Heart left ventricle (tissue), 16 donors: ENCODE measurements at regions not wholly inside any gene's neighbourhood (a gene's known extent, or its start where the extent isn't known, plus 50 kb on each side); places are given as distances from the start of the nearest gene placed in this dataset.

ENCODE experiments used
- ATAC-seq, 4 donors: fragments of 200-7000 bp; cut with Tn5 transposase; one replicate each; pipeline ENCODE4 v1.9.1; 2020 to 2022; ENCODE audit warnings: moderate library complexity in 4 of 4, mild to moderate bottlenecking in 3 of 4, moderate number of reproducible peaks in 1 of 4
- DNase-seq, 5 donors: peaks; one replicate each; pipeline ENCODE4 v3.0.0-alpha.2; 2020
- H3K27ac ChIP-seq, 12 donors: fragments of 200-600 bp; sonication (generic) in 4 of 12; one replicate each; pipeline versions ENCODE4 v1.5.0 to v1.8.0; 2016 to 2022; ENCODE audit warnings: mild to moderate bottlenecking in 2 of 12
- H3K27me3 ChIP-seq, 9 donors: fragments of 200-600 bp; sonication (generic) in 2 of 9; one replicate each; pipeline versions ENCODE4 v1.5.1 to v1.8.0; 2016 to 2022; ENCODE audit warnings: mild to moderate bottlenecking in 3 of 9
- H3K36me3 ChIP-seq, 9 donors: fragments of 200-600 bp; sonication (generic) in 2 of 9; one replicate each; pipeline versions ENCODE4 v1.5.0 to v1.8.0; 2018 to 2022; ENCODE audit warnings: mild to moderate bottlenecking in 2 of 9
- H3K4me1 ChIP-seq, 12 donors: fragments of 200-600 bp; sonication (generic) in 4 of 12; one replicate each; pipeline versions ENCODE4 v1.5.0 to v1.8.0; 2016 to 2022; ENCODE audit warnings: mild to moderate bottlenecking in 3 of 12
- H3K4me3 ChIP-seq, 12 donors: fragments of 200-600 bp; sonication (generic) in 4 of 12; one replicate each; pipeline versions ENCODE4 v1.5.0 to v1.8.0; 2017 to 2022; ENCODE audit warnings: mild to moderate bottlenecking in 9 of 12, moderate library complexity in 4 of 12
- H3K9me3 ChIP-seq, 12 donors: fragments of 200-600 bp; sonication (generic) in 4 of 12; one replicate each; pipeline versions ENCODE4 v1.5.0 to v1.8.0; 2016 to 2022; ENCODE audit warnings: mild to moderate bottlenecking in 1 of 12
- POLR2A ChIP-seq, 2 donors: fragments of 450-650 bp; IDR thresholded peaks; one replicate each; pipeline ENCODE4 v1.6.1; 2017; ENCODE audit warnings: antibody characterized with exemption in 2 of 2, mild to moderate bottlenecking in 2 of 2, moderate library complexity in 2 of 2
- WGBS, 4 donors: extraction: QIAGEN DNeasy Blood & Tissue Kit in 2 of 4; methylation state at CpG; one replicate each; pipeline versions ENCODE4 v1.1.5 to v1.1.7; 2013 to 2018; 5-methylcytosine and 5-hydroxymethylcytosine counted together
- intact Hi-C, 10 donors: fragments of 100-400 bp; cut with DNase I; formaldehyde crosslinking; loops; one replicate each; pipeline versions ENCODE4 v1.11.1 to v1.14.2; 2022
- TF ChIP-seq, protein P1 (sequence below), 12 donors: fragments of 200-600 bp; sonication (generic) in 4 of 12; IDR thresholded peaks; one replicate each; pipeline versions ENCODE4 v1.5.0 to v1.8.0; 2018 to 2022; ENCODE audit warnings: antibody characterized with exemption in 12 of 12, mild to moderate bottlenecking in 5 of 12
- donor health status: ischemic (EF 13 %, LVEDD 7.1; RV severe dilation, severe dysfunction).
- donor health status: healthy with polysubstance abuse.
- donor health status: DM: no; HTN: yes; CAD: no.
- donor health status: DM: no; HTN: no; CAD: no.
- donor health status: ischemic (EF 25% LVEDD 6.9; RV normal size, moderate dysfunction).
- donor health status: ischemic (EF 25% LVEDD 5.7; RV mildly dilated, moderate dysfunction).
- donor health status: healthy.
- donor health status: DM: yes; HTN: yes; CAD: no.
- donor health status: ischemic (EF 35%, LVEDD 5.7; RV mildly dilated, moderate dysfunction).
- donor health status: nonischemic (EF 11% LVEDD 7.7; RV severe dilation, severe dysfunction).
- donor health status: DM: yes; HTN: yes; CAD: no.
- donor health status: PGD.
- donor health status: ischemic (EF 29% LVEDD 5.4; RV normal size, mild dysfunction).
- donor health status: nonischemic (EF 23%, LVEDD 6.1; RV moderate dilation, normal function).

- Histone ChIP-seq H3K27me3 (no peaks in the 10 kb centered on the region), H3K27ac (no peak overlapping the region), H3K9me3 (no peaks in the 10 kb centered on the region), H3K36me3 (no peaks in the 10 kb centered on the region), H3K4me1 (peaks cover 0 to 36% (median 16%) of the 10 kb centered on the region in 12 donors), H3K4me3 (no peak overlapping the region)
- DNase-seq (no peak), ATAC-seq (no peak)
- intact Hi-C loops = loop anchor here in 7 of 10 donors (2.0 to 10.0 kb wide), 6 partner anchors 54 to 432 kb away; partner anchors contain the start of genes ARHGEF3 (in 6 of the 7) and CCDC66 (in 1 of the 7)
- TF ChIP-seq, protein P1, sequence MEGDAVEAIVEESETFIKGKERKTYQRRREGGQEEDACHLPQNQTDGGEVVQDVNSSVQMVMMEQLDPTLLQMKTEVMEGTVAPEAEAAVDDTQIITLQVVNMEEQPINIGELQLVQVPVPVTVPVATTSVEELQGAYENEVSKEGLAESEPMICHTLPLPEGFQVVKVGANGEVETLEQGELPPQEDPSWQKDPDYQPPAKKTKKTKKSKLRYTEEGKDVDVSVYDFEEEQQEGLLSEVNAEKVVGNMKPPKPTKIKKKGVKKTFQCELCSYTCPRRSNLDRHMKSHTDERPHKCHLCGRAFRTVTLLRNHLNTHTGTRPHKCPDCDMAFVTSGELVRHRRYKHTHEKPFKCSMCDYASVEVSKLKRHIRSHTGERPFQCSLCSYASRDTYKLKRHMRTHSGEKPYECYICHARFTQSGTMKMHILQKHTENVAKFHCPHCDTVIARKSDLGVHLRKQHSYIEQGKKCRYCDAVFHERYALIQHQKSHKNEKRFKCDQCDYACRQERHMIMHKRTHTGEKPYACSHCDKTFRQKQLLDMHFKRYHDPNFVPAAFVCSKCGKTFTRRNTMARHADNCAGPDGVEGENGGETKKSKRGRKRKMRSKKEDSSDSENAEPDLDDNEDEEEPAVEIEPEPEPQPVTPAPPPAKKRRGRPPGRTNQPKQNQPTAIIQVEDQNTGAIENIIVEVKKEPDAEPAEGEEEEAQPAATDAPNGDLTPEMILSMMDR (IDR thresholded peaks at IDR 0.05) = no peak
- TF ChIP-seq POLR2A (IDR thresholded peaks at IDR 0.05) = no peak
- WGBS, 4 donors = 49 to 56% (median 52%) methylated on average over 5 of the region's 5 CpGs
Observed at GRCh38 chr3:56986347-56986746, 74.1 kb upstream of the SPATA12 start.

- Histone ChIP-seq H3K36me3 (no peaks in the 10 kb centered on the region), H3K27me3 (no peaks in the 10 kb centered on the region), H3K4me1 (peaks cover 0 to 40% (median 17%) of the 10 kb centered on the region in 12 donors), H3K9me3 (no peaks in the 10 kb centered on the region), H3K4me3 (no peak overlapping the region), H3K27ac (no peak overlapping the region)
- 68 to 95% (median 85%) methylated on average over 2 of the region's 2 CpGs for WGBS, 4 donors
- ATAC-seq = no peak
- TF ChIP-seq POLR2A (IDR thresholded peaks at IDR 0.05) = no peak
- TF ChIP-seq, protein P1 (IDR thresholded peaks at IDR 0.05) = no peak
- intact Hi-C loops = loop anchor here in 7 of 10 donors (2.0 to 10.0 kb wide), 6 partner anchors 54 to 431 kb away; partner anchors contain the start of genes ARHGEF3 (in 6 of the 7) and CCDC66 (in 1 of the 7)
- no peak for DNase-seq
Observed at GRCh38 chr3:56985878-56986277, 74.6 kb upstream of the SPATA12 start.

GRCh38 chr3:56985460-56985859 is 75.0 kb upstream of the SPATA12 start:
- H3K27ac ChIP-seq = no peak overlapping the region
- H3K4me1 ChIP-seq = peaks cover 0 to 45% (median 18%) of the 10 kb centered on the region in 12 donors
- DNase-seq (no peak), ATAC-seq (no peak)
- H3K9me3 ChIP-seq = no peaks in the 10 kb centered on the region
- intact Hi-C loops = loop anchor here in 7 of 10 donors (5.0 to 10.0 kb wide), 5 partner anchors 53 to 431 kb away; partner anchors contain the start of genes ARHGEF3 (in 5 of the 7) and CCDC66 (in 1 of the 7)
- no peaks in the 10 kb centered on the region for H3K27me3 ChIP-seq
- H3K36me3 ChIP-seq = no peaks in the 10 kb centered on the region
- 88 to 95% (median 93%) methylated on average over 9 of the region's 9 CpGs for WGBS, 4 donors
- H3K4me3 ChIP-seq = no peak overlapping the region
- TF ChIP-seq, protein P1 (IDR thresholded peaks at IDR 0.05) = no peak
- TF ChIP-seq POLR2A (IDR thresholded peaks at IDR 0.05) = no peak

DNA sequence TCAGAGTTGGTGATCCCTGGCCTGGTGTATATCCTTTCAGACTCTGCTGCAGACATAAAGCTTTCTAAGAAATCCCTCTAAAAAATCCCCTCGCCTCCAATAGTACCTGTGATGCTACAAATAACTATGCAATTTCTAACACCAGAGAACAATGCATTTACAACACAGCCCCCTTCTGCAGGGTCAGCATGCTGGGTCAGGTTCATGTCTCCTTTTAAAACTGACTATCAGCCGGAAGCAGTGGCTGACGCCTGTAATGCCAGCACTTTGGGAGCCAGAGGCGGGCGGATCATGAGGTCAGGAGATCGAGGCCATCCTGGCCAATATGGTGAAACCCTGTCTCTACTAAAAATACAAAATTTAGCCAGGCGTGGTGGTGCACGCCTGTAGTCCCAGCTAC is 77.0 kb upstream of the SPATA12 start:
- DNase-seq (no peak), ATAC-seq (no peak)
- intact Hi-C loops = loop anchor here in 1 of 10 donors (10.0 kb wide), 1 partner anchor 429 kb away; the partner anchor contains the start of gene CCDC66
- Histone ChIP-seq H3K27me3 (no peaks in the 10 kb centered on the region), H3K36me3 (no peaks in the 10 kb centered on the region), H3K27ac (no peak overlapping the region), H3K4me3 (no peak overlapping the region), H3K9me3 (no peaks in the 10 kb centered on the region), H3K4me1 (peaks cover 0 to 37% (median 7%) of the 10 kb centered on the region in 12 donors)
- WGBS, 4 donors = 93 to 96% (median 95%) methylated on average over 8 of the region's 8 CpGs
- TF ChIP-seq, protein P1 (IDR thresholded peaks at IDR 0.05) = no peak
- no peak for TF ChIP-seq POLR2A (IDR thresholded peaks at IDR 0.05)
